ENCODE measurements at regions not wholly inside any gene's neighbourhood (a gene's known extent, or its start where the extent isn't known, plus 50 kb on each side); places are given as distances from the start of the nearest gene placed in this dataset.
A peak's percentile ranks its signal among the peaks of the same experiment; 100 is the strongest.

GRCh38 chr11:26835611-26836010 lies 113.8 kb upstream of the SLC5A12 start:
- DNase-seq (ENCODE audit: low read depth): no peak
- no peak overlapping the region for H3K4me3 ChIP-seq (ENCODE audit: low read depth, low read length)

GRCh38 chr11:26837154-26837553 lies 115.3 kb upstream of the SLC5A12 start:
- H3K4me3 ChIP-seq (ENCODE audit: low read depth, low read length): no peak overlapping the region
- no peak for DNase-seq (ENCODE audit: low read depth)

- no peak overlapping the region for H3K4me3 ChIP-seq (ENCODE audit: low read depth, low read length)
- DNase-seq (ENCODE audit: low read depth): no peak
Measured at GRCh38 chr11:26839911-26840698, 118.2 kb upstream of the SLC5A12 start.

GRCh38 chr11:26841818-26842473 lies 120.1 kb upstream of the SLC5A12 start:
- DNase-seq (ENCODE audit: low read depth): peak; percentile 69
- no peak overlapping the region for H3K4me3 ChIP-seq (ENCODE audit: low read depth, low read length)

- H3K4me3 ChIP-seq (ENCODE audit: low read depth, low read length): no peak overlapping the region
- DNase-seq (ENCODE audit: low read depth): peak; percentile 57
Measured at GRCh38 chr11:26842478-26843282, 120.8 kb upstream of the SLC5A12 start.

- no peak for DNase-seq (ENCODE audit: low read depth)
- H3K4me3 ChIP-seq (ENCODE audit: low read depth, low read length): no peak overlapping the region
Measured at GRCh38 chr11:26843539-26843938, 121.7 kb upstream of the SLC5A12 start.

DNA sequence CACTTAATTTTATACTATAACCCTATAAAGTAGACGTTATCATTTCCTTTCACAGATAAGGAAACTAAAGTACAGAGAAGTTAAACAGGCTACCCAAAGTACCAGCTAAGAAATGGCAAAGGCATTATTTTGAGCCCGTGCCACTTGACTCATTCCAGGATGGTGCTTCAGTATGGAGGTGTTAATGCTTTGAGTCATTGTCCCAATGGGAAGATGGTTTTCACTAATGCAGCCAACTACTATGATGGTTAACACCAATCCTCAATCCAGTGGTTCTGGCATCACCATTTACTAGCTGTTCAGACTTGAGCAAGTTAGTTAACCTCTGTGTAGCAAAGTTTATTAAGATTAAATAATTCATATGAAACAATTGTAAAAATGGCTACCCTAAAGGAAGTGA lies 123.1 kb upstream of the SLC5A12 start:
- no peak for DNase-seq (ENCODE audit: low read depth)
- no peak overlapping the region for H3K4me3 ChIP-seq (ENCODE audit: low read depth, low read length)

DNA sequence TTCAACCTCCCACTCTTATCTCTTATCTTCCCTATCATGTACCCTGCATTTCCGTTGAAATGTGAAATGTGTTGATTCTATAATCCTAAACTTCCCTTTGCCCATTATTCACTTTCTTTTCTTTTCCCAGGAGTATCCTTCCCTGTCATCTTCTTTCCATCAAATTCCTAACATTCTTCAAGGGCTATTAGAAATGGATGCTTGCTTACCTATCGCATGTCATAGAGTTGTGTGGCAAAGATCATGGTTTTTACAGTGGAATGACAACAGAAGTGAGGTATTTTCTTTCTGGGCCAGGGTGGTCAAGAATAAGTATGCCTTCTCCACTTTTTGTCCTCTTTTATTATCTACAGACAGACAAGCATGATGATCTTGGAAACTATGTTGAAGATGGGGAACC lies 124.4 kb upstream of the SLC5A12 start:
- no peak overlapping the region for H3K4me3 ChIP-seq (ENCODE audit: low read depth, low read length)
- no peak for DNase-seq (ENCODE audit: low read depth)

GRCh38 chr11:26847459-26847858 lies 125.6 kb upstream of the SLC5A12 start:
- H3K4me3 ChIP-seq (ENCODE audit: low read depth, low read length): no peak overlapping the region
- peak; percentile 84 for DNase-seq (ENCODE audit: low read depth)

- no peak overlapping the region for H3K4me3 ChIP-seq (ENCODE audit: low read depth, low read length)
- no peak for DNase-seq (ENCODE audit: low read depth)
Measured at GRCh38 chr11:26847977-26848376, 126.1 kb upstream of the SLC5A12 start.

- no peak overlapping the region for H3K4me3 ChIP-seq (ENCODE audit: low read depth, low read length)
- no peak for DNase-seq (ENCODE audit: low read depth)
Measured at GRCh38 chr11:26849036-26849435, 127.2 kb upstream of the SLC5A12 start.

GRCh38 chr11:26851291-26851690 lies 129.4 kb upstream of the SLC5A12 start:
- DNase-seq (ENCODE audit: low read depth): no peak
- no peak overlapping the region for H3K4me3 ChIP-seq (ENCODE audit: low read depth, low read length)

DNA sequence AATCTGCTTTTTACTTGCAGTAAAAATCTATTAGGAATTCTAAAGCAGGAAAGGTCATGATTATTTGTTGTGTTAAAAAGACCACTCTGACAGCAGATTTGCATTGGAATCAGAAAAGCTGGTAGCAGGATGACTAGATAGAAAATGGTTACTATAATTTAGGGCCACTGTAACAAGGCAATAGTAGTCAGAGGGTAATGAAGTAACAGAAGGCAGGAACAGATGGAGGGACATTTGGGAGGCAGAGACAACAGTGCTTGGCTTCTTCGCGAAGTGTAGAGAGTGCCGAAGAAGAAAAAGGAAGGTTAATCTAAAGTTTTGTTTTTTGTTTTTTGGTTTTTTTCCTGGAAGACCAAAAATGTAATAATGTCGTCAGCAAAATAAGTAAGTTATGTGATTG lies 129.8 kb upstream of the SLC5A12 start:
- no peak overlapping the region for H3K4me3 ChIP-seq (ENCODE audit: low read depth, low read length)
- DNase-seq (ENCODE audit: low read depth): no peak

GRCh38 chr11:26858098-26858497 lies 135.8 kb upstream of the FIBIN start:
- no peak overlapping the region for H3K4me3 ChIP-seq (ENCODE audit: low read depth, low read length)
- DNase-seq (ENCODE audit: low read depth): no peak

GRCh38 chr11:26859416-26859815 lies 134.5 kb upstream of the FIBIN start:
- DNase-seq (ENCODE audit: low read depth): no peak
- no peak overlapping the region for H3K4me3 ChIP-seq (ENCODE audit: low read depth, low read length)

GRCh38 chr11:26860091-26860780 lies 133.7 kb upstream of the FIBIN start:
- H3K4me3 ChIP-seq (ENCODE audit: low read depth, low read length): no peak overlapping the region
- DNase-seq (ENCODE audit: low read depth): no peak

GRCh38 chr11:26860895-26861294 lies 133.0 kb upstream of the FIBIN start:
- H3K4me3 ChIP-seq (ENCODE audit: low read depth, low read length): no peak overlapping the region

DNA sequence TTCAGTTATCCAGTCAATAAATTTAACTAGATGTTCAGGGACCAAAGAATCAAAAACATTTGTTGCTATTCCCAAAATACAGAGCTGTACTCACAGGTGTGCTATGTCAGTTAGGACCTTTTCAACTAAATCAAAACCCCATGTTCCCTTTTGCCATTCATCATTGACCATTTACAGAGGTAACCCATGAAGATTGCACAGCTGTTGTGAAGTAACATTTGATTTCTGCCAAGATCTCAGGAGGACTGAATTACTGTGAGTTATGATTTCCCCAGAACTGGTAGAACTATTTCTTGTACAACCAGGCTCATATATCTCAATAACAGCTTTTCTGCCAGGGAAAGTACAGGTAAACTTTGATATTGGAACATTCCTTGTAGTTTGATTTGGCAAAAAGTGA lies 131.1 kb upstream of the FIBIN start:
- no peak for DNase-seq (ENCODE audit: low read depth)

More at GRCh38 chr11:26860895-26861294, 133.0 kb upstream of the FIBIN start:
- no peak for DNase-seq (ENCODE audit: low read depth)

GRCh38 chr11:26865703-26866102 lies 128.2 kb upstream of the FIBIN start:
- no peak for DNase-seq (ENCODE audit: low read depth)
- H3K4me3 ChIP-seq (ENCODE audit: low read depth, low read length): no peak overlapping the region

More for the DNA sequence above, 131.1 kb upstream of the FIBIN start:
- H3K4me3 ChIP-seq (ENCODE audit: low read depth, low read length): no peak overlapping the region

GRCh38 chr11:26867286-26867685 lies 126.6 kb upstream of the FIBIN start:
- no peak for DNase-seq (ENCODE audit: low read depth)
- no peak overlapping the region for H3K4me3 ChIP-seq (ENCODE audit: low read depth, low read length)

Data from skeletal muscle cell (primary cell).